Coronary artery (tissue), 2 donors: ENCODE measurements at regions not wholly inside any gene's neighbourhood (a gene's known extent, or its start where the extent isn't known, plus 50 kb on each side); places are given as distances from the start of the nearest gene placed in this dataset.
A peak's percentile ranks its signal among the peaks of the same experiment; 100 is the strongest.

Experiments used
- DNase-seq: peaks from one replicate; pipeline ENCODE4 v3.0.0-alpha.2; 2017; ENCODE audit warnings: low spot score
- H3K27ac ChIP-seq, 2 donors: fragments of 200-600 bp; sonication (generic); one replicate each; pipeline ENCODE4 v1.5.1; 2016 to 2019
- H3K4me3 ChIP-seq: fragments of 200-600 bp; sonication (generic); 2 replicates; pipeline ENCODE4 v1.5.1; 2016; ENCODE audit warnings: mild to moderate bottlenecking, moderate library complexity
- TF ChIP-seq, protein P1 (sequence below): fragments of 200-600 bp; sonication (generic); IDR thresholded peaks from one replicate; pipeline ENCODE4 v1.5.1; 2019; ENCODE audit warnings: antibody characterized with exemption

- Histone ChIP-seq H3K4me3 (no peak overlapping the region), H3K27ac (no peak overlapping the region)
- no peak for DNase-seq
- TF ChIP-seq, protein P1, sequence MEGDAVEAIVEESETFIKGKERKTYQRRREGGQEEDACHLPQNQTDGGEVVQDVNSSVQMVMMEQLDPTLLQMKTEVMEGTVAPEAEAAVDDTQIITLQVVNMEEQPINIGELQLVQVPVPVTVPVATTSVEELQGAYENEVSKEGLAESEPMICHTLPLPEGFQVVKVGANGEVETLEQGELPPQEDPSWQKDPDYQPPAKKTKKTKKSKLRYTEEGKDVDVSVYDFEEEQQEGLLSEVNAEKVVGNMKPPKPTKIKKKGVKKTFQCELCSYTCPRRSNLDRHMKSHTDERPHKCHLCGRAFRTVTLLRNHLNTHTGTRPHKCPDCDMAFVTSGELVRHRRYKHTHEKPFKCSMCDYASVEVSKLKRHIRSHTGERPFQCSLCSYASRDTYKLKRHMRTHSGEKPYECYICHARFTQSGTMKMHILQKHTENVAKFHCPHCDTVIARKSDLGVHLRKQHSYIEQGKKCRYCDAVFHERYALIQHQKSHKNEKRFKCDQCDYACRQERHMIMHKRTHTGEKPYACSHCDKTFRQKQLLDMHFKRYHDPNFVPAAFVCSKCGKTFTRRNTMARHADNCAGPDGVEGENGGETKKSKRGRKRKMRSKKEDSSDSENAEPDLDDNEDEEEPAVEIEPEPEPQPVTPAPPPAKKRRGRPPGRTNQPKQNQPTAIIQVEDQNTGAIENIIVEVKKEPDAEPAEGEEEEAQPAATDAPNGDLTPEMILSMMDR, result no peak
Measured at GRCh38 chr6:95408111-95408510, 169.2 kb upstream of the MANEA start.

DNA sequence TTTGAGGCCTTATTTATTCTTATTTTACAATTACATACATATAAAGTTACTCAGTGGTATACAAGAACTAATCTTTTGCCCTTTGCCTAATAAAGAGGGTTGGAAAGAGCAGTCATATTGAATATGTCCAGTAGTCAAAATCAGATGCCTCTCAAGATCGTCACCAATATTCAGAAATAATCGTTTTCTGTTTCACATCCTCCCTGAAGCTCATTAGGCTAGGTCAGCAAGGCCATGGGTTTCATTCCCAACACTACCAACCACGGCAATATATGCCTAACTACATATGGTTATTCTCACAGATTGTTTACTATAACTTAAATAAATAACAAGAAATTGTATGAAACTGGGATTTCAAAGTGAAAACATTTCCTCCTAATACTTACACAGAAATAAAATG, 167.2 kb upstream of the MANEA start:
- TF ChIP-seq, protein P1, result no peak
- no peak for DNase-seq

GRCh38 chr6:95413789-95414188, 163.5 kb upstream of the MANEA start:
- TF ChIP-seq, protein P1, result no peak
- DNase-seq, result no peak
- no peak overlapping the region for H3K27ac ChIP-seq
- H3K4me3 ChIP-seq, result no peak overlapping the region

More for the DNA sequence above, 167.2 kb upstream of the MANEA start:
- H3K27ac ChIP-seq, result no peak overlapping the region
- H3K4me3 ChIP-seq, result no peak overlapping the region

- TF ChIP-seq, protein P1, result no peak
- no peak overlapping the region for H3K4me3 ChIP-seq
- H3K27ac ChIP-seq, result no peak overlapping the region
- no peak for DNase-seq
Measured at GRCh38 chr6:95417856-95418255, 159.5 kb upstream of the MANEA start.

DNA sequence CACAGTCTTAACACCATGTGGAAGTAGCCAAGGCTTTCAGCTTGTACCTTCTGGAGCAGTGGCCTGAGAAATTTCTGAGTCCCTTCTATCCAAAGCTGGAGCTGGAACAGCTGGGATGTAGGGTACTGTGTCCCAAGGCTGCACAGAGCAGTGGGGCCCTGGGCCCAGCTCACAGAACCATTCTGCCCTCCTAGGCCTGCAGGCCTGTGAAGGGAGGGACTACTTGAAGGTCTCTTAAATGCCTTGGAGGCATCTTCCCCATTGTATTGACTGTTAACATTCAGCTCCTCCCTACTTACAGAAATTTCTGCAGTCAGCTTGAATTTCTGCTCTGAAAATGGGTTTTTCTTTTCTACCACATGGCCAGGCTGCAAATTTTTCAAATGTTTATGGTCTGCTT, 156.5 kb upstream of the MANEA start:
- TF ChIP-seq, protein P1, result no peak
- no peak overlapping the region for H3K27ac ChIP-seq
- H3K4me3 ChIP-seq, result no peak overlapping the region
- DNase-seq, result no peak

DNA sequence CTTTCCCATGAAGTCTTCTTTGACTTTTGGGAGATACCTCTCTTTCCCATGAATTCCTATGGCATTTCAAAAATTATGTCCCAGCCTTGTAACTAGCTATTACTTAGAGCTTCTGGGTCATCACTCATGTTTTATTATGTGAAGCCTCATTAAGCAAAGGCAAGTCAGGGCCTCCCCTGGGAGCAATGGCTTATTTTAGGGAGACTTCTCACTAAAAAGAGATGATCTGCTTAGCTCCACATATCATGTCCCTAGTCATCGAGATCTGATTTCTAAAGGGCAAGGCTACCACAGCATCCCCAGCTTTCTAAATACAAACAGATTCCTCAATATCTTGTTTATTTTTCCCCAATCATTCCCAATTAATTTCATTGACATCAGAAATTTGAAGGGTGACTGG, 154.0 kb upstream of the MANEA start:
- DNase-seq, result no peak
- TF ChIP-seq, protein P1, result no peak
- Histone ChIP-seq H3K4me3 (no peak overlapping the region), H3K27ac (no peak overlapping the region)

GRCh38 chr6:95431637-95432228, 145.6 kb upstream of the MANEA start:
- no peak for DNase-seq
- H3K4me3 ChIP-seq, result no peak overlapping the region
- H3K27ac ChIP-seq, result no peak overlapping the region
- TF ChIP-seq, protein P1, result peak; percentile 55
